Spleen (tissue), 7 donors: ENCODE measurements at regions not wholly inside any gene's neighbourhood (a gene's known extent, or its start where the extent isn't known, plus 50 kb on each side); places are given as distances from the start of the nearest gene placed in this dataset.

Source experiments
- POLR2A ChIP-seq, 3 donors: fragments of 450-650 bp; IDR thresholded peaks; one replicate each; pipeline ENCODE4 v1.5.1; 2017; ENCODE audit warnings: antibody characterized with exemption in 3 of 3, mild to moderate bottlenecking in 1 of 3
- POLR2AphosphoS5 ChIP-seq, 3 donors: sonication (generic); formaldehyde crosslinking; IDR thresholded peaks; one replicate each; pipeline ENCODE4 v1.5.1; 2017; ENCODE audit warnings: antibody characterized with exemption in 3 of 3
- TF ChIP-seq, protein P1 (sequence below), 11 experiments: fragments of 200-600 bp in 7 of 11; fragments of 450-650 bp in 4 of 11; sonication (generic) in 4 of 11; IDR thresholded peaks in 8 of 11; conservative IDR thresholded peaks in 3 of 11; 1 replicate in 7 of 11; 2 replicates in 4 of 11; pipeline versions ENCODE4 v1.4.0 to v1.8.0; 2016 to 2021; ENCODE audit warnings: antibody characterized with exemption in 11 of 11, inconsistent platforms in 4 of 11, mild to moderate bottlenecking in 1 of 11
- donor health status: DM: no; HTN: no; CAD: no; lungs with moderate emphysema.
- donor health status: DM: no; HTN: no; CAD: no.
- donor health status: DM: no; HTN: no; CAD: no.

DNA sequence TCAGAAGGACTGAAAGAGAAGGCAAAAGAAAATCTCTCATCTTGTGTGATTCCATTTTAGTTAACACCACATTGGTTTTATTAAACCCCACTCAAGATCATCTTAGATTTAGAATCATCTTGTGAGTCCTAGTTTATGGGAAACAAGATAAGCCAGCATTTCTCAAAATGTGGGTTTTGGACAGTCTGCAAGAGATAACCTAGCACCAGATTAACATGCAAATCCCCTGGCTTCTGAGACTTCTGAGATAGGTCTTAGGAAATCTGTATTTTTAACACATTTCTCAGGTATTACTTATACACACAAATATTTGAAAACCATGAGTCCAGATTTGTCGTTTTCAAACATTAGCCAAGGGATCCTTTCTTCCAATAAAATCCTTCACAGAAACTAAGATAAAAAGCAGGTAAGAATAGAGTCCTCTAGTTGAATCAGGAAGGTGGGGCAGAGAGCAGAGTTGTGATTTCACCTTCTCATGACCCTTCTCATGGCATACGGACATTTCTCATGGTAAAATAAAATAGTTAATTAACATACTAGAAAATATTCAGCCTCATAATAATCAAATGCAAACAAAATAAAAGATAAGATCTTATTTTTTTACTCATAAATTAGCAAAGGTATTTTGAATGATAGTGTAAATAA is 287.2 kb upstream of the FN1 start:
- TF ChIP-seq, protein P1, sequence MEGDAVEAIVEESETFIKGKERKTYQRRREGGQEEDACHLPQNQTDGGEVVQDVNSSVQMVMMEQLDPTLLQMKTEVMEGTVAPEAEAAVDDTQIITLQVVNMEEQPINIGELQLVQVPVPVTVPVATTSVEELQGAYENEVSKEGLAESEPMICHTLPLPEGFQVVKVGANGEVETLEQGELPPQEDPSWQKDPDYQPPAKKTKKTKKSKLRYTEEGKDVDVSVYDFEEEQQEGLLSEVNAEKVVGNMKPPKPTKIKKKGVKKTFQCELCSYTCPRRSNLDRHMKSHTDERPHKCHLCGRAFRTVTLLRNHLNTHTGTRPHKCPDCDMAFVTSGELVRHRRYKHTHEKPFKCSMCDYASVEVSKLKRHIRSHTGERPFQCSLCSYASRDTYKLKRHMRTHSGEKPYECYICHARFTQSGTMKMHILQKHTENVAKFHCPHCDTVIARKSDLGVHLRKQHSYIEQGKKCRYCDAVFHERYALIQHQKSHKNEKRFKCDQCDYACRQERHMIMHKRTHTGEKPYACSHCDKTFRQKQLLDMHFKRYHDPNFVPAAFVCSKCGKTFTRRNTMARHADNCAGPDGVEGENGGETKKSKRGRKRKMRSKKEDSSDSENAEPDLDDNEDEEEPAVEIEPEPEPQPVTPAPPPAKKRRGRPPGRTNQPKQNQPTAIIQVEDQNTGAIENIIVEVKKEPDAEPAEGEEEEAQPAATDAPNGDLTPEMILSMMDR (IDR thresholded peaks at IDR 0.05 in 8 of 11, conservative IDR thresholded peaks at IDR 0.05 in 3 of 11), result no peak
- no peak for TF ChIP-seq POLR2A (IDR thresholded peaks at IDR 0.05)
- no peak for TF ChIP-seq POLR2AphosphoS5 (IDR thresholded peaks at IDR 0.05)
